ENCODE measurements at regions not wholly inside any gene's neighbourhood (a gene's known extent, or its start where the extent isn't known, plus 50 kb on each side); places are given as distances from the start of the nearest gene placed in this dataset.

- no peak overlapping the region for H3K4me3 ChIP-seq (ENCODE audit: low read depth, low read length)
- DNase-seq (ENCODE audit: low read depth, low spot score) = no peak
- ChIA-PET POLR2A (no interaction called here), CTCF (no interaction called here)
- TF ChIP-seq CTCF (IDR thresholded peaks at IDR 0.05; ENCODE audit: insufficient read depth, low read length, missing control alignments) = no peak
Observed at GRCh38 chr20:6715401-6715941, 52.0 kb upstream of the BMP2 start.

DNA sequence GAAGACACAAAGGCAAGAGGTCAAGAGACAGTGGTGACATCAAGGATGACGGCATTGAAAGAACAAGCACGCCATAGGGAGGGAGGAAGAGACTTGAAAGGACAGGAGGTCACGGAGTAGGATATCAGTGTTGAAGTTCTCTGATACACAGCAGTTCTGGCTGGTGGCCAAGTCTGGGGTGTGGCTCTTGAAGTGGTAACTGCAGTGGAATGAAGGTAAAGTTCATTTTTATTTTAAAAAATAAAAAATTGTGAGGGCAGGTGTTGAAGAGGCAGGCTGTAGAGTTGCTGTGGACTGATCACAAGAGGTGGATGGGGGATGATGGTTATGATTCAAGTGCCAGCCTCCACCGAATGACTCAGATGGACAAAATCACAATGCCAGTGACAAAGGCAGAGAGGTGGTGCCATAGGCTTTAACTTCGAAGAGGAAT, 53.2 kb upstream of the BMP2 start:
- CTCF ChIA-PET = no interaction called here
- no peak overlapping the region for H3K4me3 ChIP-seq (ENCODE audit: low read depth, low read length)
- TF ChIP-seq CTCF (IDR thresholded peaks at IDR 0.05; ENCODE audit: insufficient read depth, low read length, missing control alignments) = no peak
- POLR2A ChIA-PET = no interaction called here
- no peak for DNase-seq (ENCODE audit: low read depth, low spot score)

DNA sequence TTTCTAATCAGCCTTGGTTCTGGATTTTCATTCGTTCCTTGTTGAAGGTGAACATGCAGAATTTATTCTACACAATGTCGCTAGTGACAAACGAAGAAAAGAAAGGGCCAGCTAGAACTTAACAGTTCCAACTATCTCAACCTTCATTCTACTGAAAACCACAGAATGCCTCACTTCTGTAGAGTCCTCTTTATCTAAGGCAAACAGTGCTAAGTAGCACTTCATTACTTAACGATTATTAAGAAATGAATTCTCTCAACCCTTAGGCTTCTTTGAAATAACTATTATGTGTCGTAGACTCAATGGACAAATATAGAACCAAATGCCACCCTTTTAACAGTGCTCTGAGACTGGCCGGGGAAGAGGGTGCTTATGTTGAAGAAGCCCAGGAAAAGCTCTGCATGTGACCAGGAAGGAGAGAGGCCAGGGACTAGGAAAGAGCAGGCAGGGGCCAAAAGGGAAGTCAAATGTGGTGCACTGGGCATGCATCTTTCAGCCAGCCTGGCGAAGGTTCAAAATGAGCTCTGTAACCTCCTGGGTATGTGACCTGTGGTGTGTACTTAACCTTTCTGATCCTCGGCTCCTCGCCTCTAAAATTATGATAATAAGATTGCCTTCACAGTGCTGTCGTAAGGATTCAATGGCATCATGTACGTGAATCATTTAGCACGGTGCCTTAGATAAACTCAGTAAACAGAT, 55.4 kb upstream of the BMP2 start:
- CTCF ChIA-PET = no interaction called here
- no peak overlapping the region for H3K4me3 ChIP-seq (ENCODE audit: low read depth, low read length)
- POLR2A ChIA-PET = no interaction called here
- DNase-seq (ENCODE audit: low read depth, low spot score) = no peak
- no peak for TF ChIP-seq CTCF (IDR thresholded peaks at IDR 0.05; ENCODE audit: insufficient read depth, low read length, missing control alignments)

GRCh38 chr20:6709910-6710595, 57.4 kb upstream of the BMP2 start:
- ChIA-PET CTCF (no interaction called here), POLR2A (no interaction called here)
- no peak overlapping the region for H3K4me3 ChIP-seq (ENCODE audit: low read depth, low read length)
- no peak for DNase-seq (ENCODE audit: low read depth, low spot score)
- TF ChIP-seq CTCF (IDR thresholded peaks at IDR 0.05; ENCODE audit: insufficient read depth, low read length, missing control alignments) = no peak

- no peak for DNase-seq (ENCODE audit: low read depth, low spot score)
- ChIA-PET POLR2A (no interaction called here), CTCF (interaction anchor here (2.6 kb wide), 1 partner anchor 58 kb away, joined by 8 read pairs; no protein-coding TSS in a partner anchor)
- no peak overlapping the region for H3K4me3 ChIP-seq (ENCODE audit: low read depth, low read length)
- no peak for TF ChIP-seq CTCF (IDR thresholded peaks at IDR 0.05; ENCODE audit: insufficient read depth, low read length, missing control alignments)
Observed at GRCh38 chr20:6708010-6708409, 59.5 kb upstream of the BMP2 start.

GRCh38 chr20:6707321-6707831, 60.1 kb upstream of the BMP2 start:
- no peak for DNase-seq (ENCODE audit: low read depth, low spot score)
- no peak overlapping the region for H3K4me3 ChIP-seq (ENCODE audit: low read depth, low read length)
- ChIA-PET CTCF (interaction anchor here (2.6 kb wide), 1 partner anchor 58 kb away, joined by 8 read pairs; no protein-coding TSS in a partner anchor), POLR2A (no interaction called here)
- no peak for TF ChIP-seq CTCF (IDR thresholded peaks at IDR 0.05; ENCODE audit: insufficient read depth, low read length, missing control alignments)

All from AG04449 (cell line).